HepG2 (cell line): ENCODE measurements at regions not wholly inside any gene's neighbourhood (a gene's known extent, or its start where the extent isn't known, plus 50 kb on each side); places are given as distances from the start of the nearest gene placed in this dataset.

Experiments
- CERS6 ChIP-seq: sonication (generic); formaldehyde crosslinking; IDR thresholded peaks from 2 replicates; pipeline ENCODE4 v1.5.0; 2020; ENCODE audit warnings: missing genetic modification reagents
- DDIT3 ChIP-seq: sonication (generic); formaldehyde crosslinking; IDR thresholded peaks from 2 replicates; pipeline ENCODE4 v1.4.0; 2020; ENCODE audit warnings: mild to moderate bottlenecking, missing genetic modification reagents
- E2F2 ChIP-seq: sonication (generic); formaldehyde crosslinking; IDR thresholded peaks from 2 replicates; pipeline ENCODE4 v1.4.0; 2020; ENCODE audit warnings: missing genetic modification reagents, borderline replicate concordance
- NPAS2 ChIP-seq: sonication (generic); formaldehyde crosslinking; IDR thresholded peaks from 2 replicates; pipeline ENCODE4 v1.8.0; 2022; ENCODE audit warnings: mild to moderate bottlenecking, missing genetic modification reagents, borderline replicate concordance
- SRY ChIP-seq: sonication (generic); formaldehyde crosslinking; IDR thresholded peaks from 2 replicates; pipeline ENCODE4 v1.8.0; 2022; ENCODE audit warnings: mild to moderate bottlenecking, missing genetic modification reagents
- TOE1 ChIP-seq: sonication (generic); formaldehyde crosslinking; IDR thresholded peaks from 2 replicates; pipeline ENCODE4 v1.4.0; 2020; ENCODE audit warnings: mild to moderate bottlenecking, missing genetic modification reagents
- ZBTB8A ChIP-seq: sonication (generic); formaldehyde crosslinking; IDR thresholded peaks from 2 replicates; pipeline ENCODE4 v1.4.0; 2020; ENCODE audit warnings: mild to moderate bottlenecking, low read depth, missing genetic modification reagents, borderline replicate concordance
- ZNF362 ChIP-seq: sonication (generic); formaldehyde crosslinking; IDR thresholded peaks from 2 replicates; pipeline ENCODE4 v1.4.0; 2020; ENCODE audit warnings: missing genetic modification reagents, mild to moderate bottlenecking, borderline replicate concordance
- ZNF367 ChIP-seq: sonication (generic); formaldehyde crosslinking; IDR thresholded peaks from 2 replicates; pipeline ENCODE4 v1.4.0; 2020; ENCODE audit warnings: missing genetic modification reagents, borderline replicate concordance
- ZNF775 ChIP-seq: sonication (generic); formaldehyde crosslinking; IDR thresholded peaks from 2 replicates; pipeline ENCODE4 v1.4.0; 2020; ENCODE audit warnings: missing genetic modification reagents, mild to moderate bottlenecking, moderate library complexity, borderline replicate concordance

GRCh38 chrX:13252726-13253125 lies 67.1 kb downstream of the ATXN3L start (continued):
- TF ChIP-seq E2F2 (CRISPR knock-in tag): no peak
- TF ChIP-seq ZBTB8A (CRISPR knock-in tag): no peak
- TF ChIP-seq ZNF367 (CRISPR knock-in tag): no peak
- no peak for TF ChIP-seq ZNF775 (CRISPR knock-in tag)
- TF ChIP-seq SRY (CRISPR knock-in tag): no peak
- no peak for TF ChIP-seq CERS6 (CRISPR knock-in tag)
- TF ChIP-seq ZNF362 (CRISPR knock-in tag): no peak
- TF ChIP-seq TOE1 (CRISPR knock-in tag): no peak
- no peak for TF ChIP-seq DDIT3 (CRISPR knock-in tag)
- TF ChIP-seq NPAS2 (CRISPR knock-in tag): no peak
